Left lung (tissue), 4 donors: ENCODE measurements at regions not wholly inside any gene's neighbourhood (a gene's known extent, or its start where the extent isn't known, plus 50 kb on each side); places are given as distances from the start of the nearest gene placed in this dataset.

ENCODE experiments used
- ATAC-seq: fragments of 200-7000 bp; cut with Tn5 transposase; one replicate; pipeline ENCODE4 v1.9.1; 2020; ENCODE audit warnings: moderate library complexity
- DNase-seq, 4 donors: peaks; one replicate each; pipeline ENCODE4 v3.0.0-alpha.2; 2013 to 2020
- H3K27ac ChIP-seq, 2 donors: fragments of 200-600 bp; sonication (generic) in 1 of 2; one replicate each; pipeline versions ENCODE4 v1.5.0 to v1.8.0; 2020 to 2021
- H3K27me3 ChIP-seq, 2 donors: fragments of 200-600 bp; sonication (generic) in 1 of 2; one replicate each; pipeline versions ENCODE4 v1.5.0 to v1.8.0; 2020 to 2021
- H3K36me3 ChIP-seq, 2 donors: fragments of 200-600 bp; sonication (generic) in 1 of 2; one replicate each; pipeline versions ENCODE4 v1.5.0 to v1.8.0; 2020 to 2021
- H3K4me1 ChIP-seq, 2 donors: fragments of 200-600 bp; one replicate each; pipeline ENCODE4 v1.8.0; 2021
- H3K4me3 ChIP-seq, 2 donors: fragments of 200-600 bp; sonication (generic) in 1 of 2; one replicate each; pipeline versions ENCODE4 v1.5.0 to v1.8.0; 2020 to 2021; ENCODE audit warnings: mild to moderate bottlenecking in 1 of 2
- H3K9me3 ChIP-seq, 2 donors: fragments of 200-600 bp; sonication (generic) in 1 of 2; one replicate each; pipeline versions ENCODE4 v1.5.0 to v1.8.0; 2020 to 2021
- CTCF ChIP-seq, 2 donors: fragments of 200-600 bp; sonication (generic) in 1 of 2; IDR thresholded peaks; one replicate each; pipeline versions ENCODE4 v1.5.0 to v1.8.0; 2021; ENCODE audit warnings: antibody characterized with exemption in 2 of 2
- intact Hi-C, 2 donors: fragments of 100-400 bp; cut with DNase I; formaldehyde crosslinking; loops; one replicate each; pipeline versions ENCODE4 v1.11.2 to v1.14.2; 2022
- donor health status: DM: no; HTN: yes; CAD: no.
- donor health status: DM: no; HTN: no; CAD: no.

DNA sequence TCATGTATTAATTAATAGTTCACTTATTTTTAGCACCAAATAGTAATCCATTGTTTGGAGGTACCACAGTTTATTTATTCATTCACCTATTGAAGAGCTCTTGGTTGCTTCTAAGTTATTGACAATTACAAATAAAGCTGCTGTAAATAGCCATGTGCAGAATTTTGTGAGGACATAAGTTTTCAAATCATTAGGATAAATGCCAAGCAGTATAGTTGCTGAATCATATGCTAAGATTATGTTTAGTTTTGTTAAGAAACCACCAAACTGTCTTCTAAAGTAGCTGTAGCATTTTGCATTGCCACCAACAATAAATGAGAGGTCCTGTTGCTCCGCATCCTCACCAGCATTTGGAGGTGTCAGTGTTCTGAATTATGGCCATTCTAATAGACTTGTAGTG is 2126.8 kb downstream of the PCDH9 start:
- Histone ChIP-seq H3K27ac (no peak overlapping the region), H3K27me3 (no peaks in the 10 kb centered on the region), H3K36me3 (no peaks in the 10 kb centered on the region), H3K4me3 (no peak overlapping the region), H3K9me3 (peaks cover 0 to 15% of the 10 kb centered on the region in 2 donors), H3K4me1 (no peaks in the 10 kb centered on the region)
- intact Hi-C loops = no loop called here
- TF ChIP-seq CTCF (IDR thresholded peaks at IDR 0.05) = no peak
- DNase-seq = no peak
- no peak for ATAC-seq

DNA sequence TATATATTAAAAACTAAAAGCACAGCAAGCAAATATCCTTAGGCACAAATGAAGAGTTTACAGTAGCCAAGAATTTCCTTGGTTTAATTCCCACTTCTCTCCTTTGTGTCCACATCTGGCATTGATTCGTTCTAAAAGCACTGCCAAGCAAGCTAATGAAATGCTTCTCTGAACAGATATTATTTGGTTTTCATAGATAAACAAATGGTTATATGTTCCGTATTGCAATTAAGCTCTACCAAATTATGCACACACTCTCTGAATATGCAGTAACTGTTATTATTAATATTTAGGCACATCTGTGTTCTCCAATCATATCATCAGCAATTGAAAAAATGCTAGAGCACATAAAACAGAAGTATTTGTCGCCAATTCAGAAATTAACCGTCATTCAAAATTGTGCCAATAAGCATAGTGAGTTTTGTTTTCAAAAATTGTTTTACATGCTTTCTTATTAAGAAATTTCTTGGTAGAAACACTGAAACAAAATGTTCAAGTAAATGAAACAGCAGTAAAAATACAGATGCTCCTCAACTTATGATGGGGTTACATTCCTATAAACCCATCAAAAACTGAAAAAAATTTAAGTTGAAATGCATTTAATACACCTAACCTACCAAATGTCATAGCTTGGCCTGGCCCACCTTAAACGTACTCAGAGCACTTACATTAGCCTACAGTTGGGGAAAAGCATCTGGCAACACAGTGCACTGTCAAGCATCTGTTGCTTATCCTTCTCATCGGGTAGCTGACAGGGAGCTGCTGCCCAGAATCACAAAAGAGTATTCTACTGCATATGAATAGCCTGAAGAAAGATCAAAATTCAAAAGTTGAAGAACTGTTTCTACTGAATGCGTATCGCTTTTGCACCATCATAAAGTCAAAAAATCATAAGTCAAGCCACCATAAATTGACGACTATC is 2134.7 kb downstream of the PCDH9 start:
- Histone ChIP-seq H3K36me3 (no peaks in the 10 kb centered on the region), H3K27me3 (no peaks in the 10 kb centered on the region), H3K4me3 (no peak overlapping the region), H3K9me3 (no peaks in the 10 kb centered on the region), H3K4me1 (no peaks in the 10 kb centered on the region), H3K27ac (no peak overlapping the region)
- intact Hi-C loops = no loop called here
- no peak for TF ChIP-seq CTCF (IDR thresholded peaks at IDR 0.05)
- ATAC-seq = no peak
- DNase-seq = peak in 2 of 4 donors; percentile 57 to 59

GRCh38 chr13:65093357-65093756 is 2136.8 kb downstream of the PCDH9 start:
- Histone ChIP-seq H3K36me3 (no peaks in the 10 kb centered on the region), H3K4me3 (no peak overlapping the region), H3K9me3 (no peaks in the 10 kb centered on the region), H3K27ac (no peak overlapping the region), H3K4me1 (no peaks in the 10 kb centered on the region), H3K27me3 (no peaks in the 10 kb centered on the region)
- ATAC-seq (no peak), DNase-seq (no peak)
- no peak for TF ChIP-seq CTCF (IDR thresholded peaks at IDR 0.05)
- intact Hi-C loops = no loop called here

- Histone ChIP-seq H3K27me3 (no peaks in the 10 kb centered on the region), H3K27ac (no peak overlapping the region), H3K4me3 (no peak overlapping the region), H3K9me3 (peaks cover 0 to 1% of the 10 kb centered on the region in 2 donors), H3K36me3 (no peaks in the 10 kb centered on the region), H3K4me1 (no peaks in the 10 kb centered on the region)
- TF ChIP-seq CTCF (IDR thresholded peaks at IDR 0.05) = no peak
- intact Hi-C loops = no loop called here
- no peak for ATAC-seq
- no peak for DNase-seq
These were observed 2139.1 kb downstream of the PCDH9 start for GRCh38 chr13:65091031-65091430.

- ATAC-seq (no peak), DNase-seq (no peak)
- Histone ChIP-seq H3K27ac (no peak overlapping the region), H3K27me3 (no peaks in the 10 kb centered on the region), H3K9me3 (peaks cover 0 to 9% of the 10 kb centered on the region in 2 donors), H3K4me1 (no peaks in the 10 kb centered on the region), H3K4me3 (no peak overlapping the region), H3K36me3 (no peaks in the 10 kb centered on the region)
- intact Hi-C loops = no loop called here
- no peak for TF ChIP-seq CTCF (IDR thresholded peaks at IDR 0.05)
These were observed 2139.9 kb downstream of the PCDH9 start for GRCh38 chr13:65090186-65090585.
